ENCODE measurements at regions not wholly inside any gene's neighbourhood (a gene's known extent, or its start where the extent isn't known, plus 50 kb on each side); places are given as distances from the start of the nearest gene placed in this dataset.

DNA sequence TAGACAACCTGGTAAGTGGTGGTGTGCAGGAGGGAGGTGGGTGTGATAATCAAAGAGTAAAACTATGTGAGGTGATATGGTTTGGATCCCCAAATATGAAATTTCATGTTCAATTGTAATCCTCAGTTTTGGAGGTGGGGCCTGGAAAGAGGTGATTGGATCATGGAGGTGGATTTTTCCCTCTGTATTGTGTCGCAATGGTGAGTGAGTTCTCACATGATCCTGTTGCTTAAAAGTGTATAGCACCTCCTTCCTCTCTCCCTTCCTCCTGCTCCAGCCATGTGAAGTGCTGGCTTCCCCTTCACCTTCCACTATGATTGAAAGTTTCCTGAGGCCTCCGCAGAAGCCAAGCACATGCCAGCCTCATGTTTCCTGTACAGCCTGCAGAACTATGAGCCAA is 270.2 kb upstream of the FOXG1 start:
- DNase-seq, result no peak
- in situ Hi-C loops (cut with MboI; ENCODE audit: low sequenced_read_pairs), result no loop called here
- no peak overlapping the region for H3K4ac ChIP-seq (ENCODE audit: low read depth, low read length)
- dilution Hi-C loops (cut with HindIII; ENCODE audit: low sequenced_read_pairs, unreplicated experiment), result no loop called here
- no peaks in the 10 kb centered on the region for H3K4me1 ChIP-seq (ENCODE audit: control insufficient read depth, insufficient read depth, low read length)
- no CpG with 5 or more reads among the region's 2 CpGs for WGBS, 2 experiments (ENCODE audit: extremely low coverage in 2 of 2, insufficient read length in 1 of 2)
- no peak for TF ChIP-seq RFX5 (IDR thresholded peaks at IDR 0.05; ENCODE audit: low read depth, low read length)
- no peak for TF ChIP-seq MXI1 (IDR thresholded peaks at IDR 0.05; ENCODE audit: borderline replicate concordance, low read depth, low read length)
- TF ChIP-seq SMC3 (IDR thresholded peaks at IDR 0.05; ENCODE audit: low read depth, low read length), result no peak
- no peak for TF ChIP-seq BHLHE40 (IDR thresholded peaks at IDR 0.05; ENCODE audit: low read depth, low read length)
- no peak for TF ChIP-seq MAZ (IDR thresholded peaks at IDR 0.05; ENCODE audit: borderline replicate concordance, low read depth, low read length)
- no peak for TF ChIP-seq NFE2L2 (IDR thresholded peaks at IDR 0.05; ENCODE audit: low read depth, low read length)
- no peak for TF ChIP-seq CTCF (conservative IDR thresholded peaks at IDR 0.05; ENCODE audit: low read depth, low read length)
- no peak for TF ChIP-seq FOS (IDR thresholded peaks at IDR 0.05; ENCODE audit: low read depth, low read length)
- TF ChIP-seq, protein P1, sequence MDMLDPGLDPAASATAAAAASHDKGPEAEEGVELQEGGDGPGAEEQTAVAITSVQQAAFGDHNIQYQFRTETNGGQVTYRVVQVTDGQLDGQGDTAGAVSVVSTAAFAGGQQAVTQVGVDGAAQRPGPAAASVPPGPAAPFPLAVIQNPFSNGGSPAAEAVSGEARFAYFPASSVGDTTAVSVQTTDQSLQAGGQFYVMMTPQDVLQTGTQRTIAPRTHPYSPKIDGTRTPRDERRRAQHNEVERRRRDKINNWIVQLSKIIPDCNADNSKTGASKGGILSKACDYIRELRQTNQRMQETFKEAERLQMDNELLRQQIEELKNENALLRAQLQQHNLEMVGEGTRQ (IDR thresholded peaks at IDR 0.05; ENCODE audit: low read depth, low read length), result no peak
- no peak for TF ChIP-seq MAFK (IDR thresholded peaks at IDR 0.05; ENCODE audit: low read depth, low read length)
- BruUV-seq (replicated peaks), result no TSS peak
- H2AK9ac ChIP-seq (replicated peaks; ENCODE audit: low read depth, low read length, poor library complexity), result no peak overlapping the region
- no peak overlapping the region for H2BK15ac ChIP-seq (ENCODE audit: low read depth, low read length)
- H3K79me1 ChIP-seq (ENCODE audit: low read depth in 1 of 2, low read length in 2 of 2), result no peaks in the 10 kb centered on the region
- no peak overlapping the region for H2BK5ac ChIP-seq (ENCODE audit: low read depth, low read length, poor library complexity, severe bottlenecking)
- H3K27me3 ChIP-seq (ENCODE audit: control insufficient read depth, insufficient read depth, low read length), result no peaks in the 10 kb centered on the region
- no peak overlapping the region for H4K8ac ChIP-seq (ENCODE audit: low read depth in 2 of 2, low read length in 2 of 2)
- H3K14ac ChIP-seq (replicated peaks; ENCODE audit: low read depth, low read length), result no peak overlapping the region
- intact Hi-C loops (cut with micrococcal nuclease), result no loop called here
- no peak overlapping the region for H4K5ac ChIP-seq (ENCODE audit: low read depth, low read length)
- H3K56ac ChIP-seq (ENCODE audit: extremely low read depth, insufficient read depth, low read length), result no peak overlapping the region
- no peak overlapping the region for H2AFZ ChIP-seq (replicated peaks; ENCODE audit: low read length, poor library complexity)
- no peaks in the 10 kb centered on the region for H3K9me1 ChIP-seq (ENCODE audit: insufficient read depth, low read length)
- no peaks in the 10 kb centered on the region for H4K20me1 ChIP-seq (ENCODE audit: insufficient read depth, low read length)
- no peak overlapping the region for H2BK20ac ChIP-seq (ENCODE audit: low read depth, low read length)
- no peak overlapping the region for H2AK5ac ChIP-seq (ENCODE audit: low read depth, low read length)
- H3K18ac ChIP-seq (ENCODE audit: low read depth, low read length), result no peak overlapping the region
- no peak overlapping the region for H4K91ac ChIP-seq (ENCODE audit: insufficient read depth, low read depth, low read length)
- no peak overlapping the region for H3K4me3 ChIP-seq (ENCODE audit: insufficient read depth, low read depth, low read length)
- H3K9ac ChIP-seq (ENCODE audit: low read depth, low read length), result no peak overlapping the region
- CTCF ChIA-PET, result no interaction called here
- H2BK120ac ChIP-seq (ENCODE audit: low read depth, low read length), result no peak overlapping the region
- ATAC-seq (ENCODE audit: low read depth), result no peak
- no peak overlapping the region for H3K4me2 ChIP-seq (ENCODE audit: low read depth, low read length)
- H3K9me3 ChIP-seq (ENCODE audit: control insufficient read depth, insufficient read depth, low read length), result peaks cover 11% of the 10 kb centered on the region
- POLR2A ChIA-PET (ENCODE audit: unreplicated experiment), result no interaction called here
- no peak overlapping the region for H3K23ac ChIP-seq (ENCODE audit: low read depth, low read length)
- no peaks in the 10 kb centered on the region for H3K36me3 ChIP-seq (ENCODE audit: control insufficient read depth, insufficient read depth, low read length)
- H3K27ac ChIP-seq (ENCODE audit: insufficient read depth, low read length), result no peak overlapping the region

Measured in IMR-90 (cell line).